ENCODE measurements at regions not wholly inside any gene's neighbourhood (a gene's known extent, or its start where the extent isn't known, plus 50 kb on each side); places are given as distances from the start of the nearest gene placed in this dataset.

GRCh38 chr14:104357689-104358527, 219.5 kb downstream of the KIF26A start:
- TF ChIP-seq POLR2A (IDR thresholded peaks at IDR 0.05) (no peak), CTCF (IDR thresholded peaks at IDR 0.05) (no peak), POLR2AphosphoS5 (IDR thresholded peaks at IDR 0.05) (no peak), EP300 (IDR thresholded peaks at IDR 0.05; ENCODE audit: low read depth) (no peak)
